ENCODE measurements at regions not wholly inside any gene's neighbourhood (a gene's known extent, or its start where the extent isn't known, plus 50 kb on each side); places are given as distances from the start of the nearest gene placed in this dataset.

DNA sequence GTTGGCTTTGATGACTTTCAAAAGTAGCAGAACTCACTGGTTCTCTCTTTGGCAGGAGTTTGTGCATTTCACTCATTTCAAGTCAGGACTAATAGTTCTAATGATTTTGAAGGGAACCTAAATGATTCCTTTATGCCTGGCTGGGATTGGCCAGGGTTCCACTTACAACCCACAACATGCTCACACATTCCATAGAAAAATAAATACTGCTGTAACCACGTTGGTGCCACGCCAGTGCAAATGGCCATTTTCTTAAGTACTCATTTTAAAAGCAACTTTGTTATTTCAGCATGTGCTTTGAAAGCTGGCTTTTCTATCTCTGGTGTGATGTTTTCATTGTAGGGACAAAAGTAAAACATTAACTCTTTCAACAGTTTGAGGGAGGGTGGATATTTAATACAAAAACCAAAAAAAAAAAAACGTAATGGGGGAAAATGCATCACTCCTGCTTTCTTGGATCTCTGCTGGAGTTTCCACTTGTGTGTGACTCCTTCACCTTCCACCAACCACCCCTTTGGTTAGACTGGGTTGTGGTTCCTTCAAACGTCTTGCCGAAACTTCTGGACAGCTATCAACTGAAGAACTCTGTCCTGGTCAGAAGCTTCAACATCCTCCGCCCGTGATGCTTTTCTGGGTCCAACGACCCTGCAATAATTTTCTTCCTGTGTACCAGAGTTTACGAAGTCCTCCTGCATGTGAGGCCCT is 300.4 kb upstream of the RUNX1 start:
- H3K4me2 ChIP-seq (replicated peaks; ENCODE audit: extremely low read depth, low read length, poor library complexity, severe bottlenecking), result no peak overlapping the region
- 91% methylated on average over 1 of the region's 9 CpGs for WGBS (ENCODE audit: insufficient coverage)
- no peak overlapping the region for H3K27ac ChIP-seq (ENCODE audit: low read depth in 1 of 2, low read length in 2 of 2)

DNA sequence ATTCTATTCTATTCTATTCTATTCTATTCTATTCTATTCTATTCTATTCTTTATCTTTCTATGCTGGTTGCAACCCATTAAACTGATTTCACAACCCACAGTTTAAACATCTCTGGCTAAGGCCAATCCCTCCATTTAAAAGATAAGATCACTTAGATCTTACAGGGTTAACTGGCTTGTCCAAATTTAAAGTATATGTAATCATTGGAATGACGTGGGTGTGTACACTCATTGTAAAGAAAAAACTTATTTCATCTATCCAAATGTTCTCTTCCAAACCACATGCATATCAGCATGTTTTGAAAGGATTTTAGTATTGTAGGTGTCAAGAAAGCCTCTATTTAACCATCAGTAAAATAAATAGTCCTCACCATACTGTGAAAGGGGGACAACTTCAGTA is 299.6 kb upstream of the RUNX1 start:
- H3K27ac ChIP-seq (ENCODE audit: low read depth in 1 of 2, low read length in 2 of 2), result no peak overlapping the region
- no peak overlapping the region for H3K4me3 Mint-ChIP-seq
- no peaks in the 10 kb centered on the region for H3K4me1 ChIP-seq (ENCODE audit: control insufficient read depth in 1 of 2, insufficient read depth in 2 of 2, low read length in 2 of 2)
- DNase-seq, result no peak
- no peak overlapping the region for H3K4me2 ChIP-seq (replicated peaks; ENCODE audit: extremely low read depth, low read length, poor library complexity, severe bottlenecking)
- no peaks in the 10 kb centered on the region for H3K79me2 ChIP-seq (ENCODE audit: insufficient read depth, low read length)
- H3K4me1 Mint-ChIP-seq, result no peaks in the 10 kb centered on the region
- H3K9ac ChIP-seq (ENCODE audit: insufficient read depth, low read length, poor library complexity, severe bottlenecking), result no peak overlapping the region
- H4K20me1 ChIP-seq (ENCODE audit: insufficient read depth, low read length), result no peaks in the 10 kb centered on the region
- no peaks in the 10 kb centered on the region for H3K9me3 ChIP-seq (replicated peaks in 1 of 2; ENCODE audit: control insufficient read depth in 1 of 2, insufficient read depth in 1 of 2, low read length in 2 of 2)
- no peaks in the 10 kb centered on the region for H3K27me3 ChIP-seq (ENCODE audit: control insufficient read depth in 2 of 2, insufficient read depth in 2 of 2, low read length in 2 of 2)
- H3K9me3 Mint-ChIP-seq, result peaks cover 0 to 5% (median 1%) of the 10 kb centered on the region in 7 donors
- H3K27me3 Mint-ChIP-seq (ENCODE audit: low read depth in 3 of 3), result peaks cover 5 to 19% (median 11%) of the 10 kb centered on the region in 3 donors
- H3K4me3 ChIP-seq (replicated peaks in 1 of 3; ENCODE audit: low read depth in 2 of 3, low read length in 3 of 3), result no peak overlapping the region
- no peak overlapping the region for H3K27ac Mint-ChIP-seq
- H3K36me3 Mint-ChIP-seq, result no peaks in the 10 kb centered on the region
- no CpG with 5 or more reads among the region's 1 CpG for WGBS (ENCODE audit: insufficient coverage)
- no peaks in the 10 kb centered on the region for H3K36me3 ChIP-seq (replicated peaks in 1 of 2; ENCODE audit: control insufficient read depth in 1 of 2, insufficient read depth in 2 of 2, low read length in 2 of 2)
- intact Hi-C loops (cut with micrococcal nuclease), result no loop called here
- no peak overlapping the region for H2AFZ ChIP-seq (ENCODE audit: insufficient read depth, low read depth, low read length, poor library complexity, severe bottlenecking)
- TF ChIP-seq, protein P1, sequence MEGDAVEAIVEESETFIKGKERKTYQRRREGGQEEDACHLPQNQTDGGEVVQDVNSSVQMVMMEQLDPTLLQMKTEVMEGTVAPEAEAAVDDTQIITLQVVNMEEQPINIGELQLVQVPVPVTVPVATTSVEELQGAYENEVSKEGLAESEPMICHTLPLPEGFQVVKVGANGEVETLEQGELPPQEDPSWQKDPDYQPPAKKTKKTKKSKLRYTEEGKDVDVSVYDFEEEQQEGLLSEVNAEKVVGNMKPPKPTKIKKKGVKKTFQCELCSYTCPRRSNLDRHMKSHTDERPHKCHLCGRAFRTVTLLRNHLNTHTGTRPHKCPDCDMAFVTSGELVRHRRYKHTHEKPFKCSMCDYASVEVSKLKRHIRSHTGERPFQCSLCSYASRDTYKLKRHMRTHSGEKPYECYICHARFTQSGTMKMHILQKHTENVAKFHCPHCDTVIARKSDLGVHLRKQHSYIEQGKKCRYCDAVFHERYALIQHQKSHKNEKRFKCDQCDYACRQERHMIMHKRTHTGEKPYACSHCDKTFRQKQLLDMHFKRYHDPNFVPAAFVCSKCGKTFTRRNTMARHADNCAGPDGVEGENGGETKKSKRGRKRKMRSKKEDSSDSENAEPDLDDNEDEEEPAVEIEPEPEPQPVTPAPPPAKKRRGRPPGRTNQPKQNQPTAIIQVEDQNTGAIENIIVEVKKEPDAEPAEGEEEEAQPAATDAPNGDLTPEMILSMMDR (IDR thresholded peaks at IDR 0.05), result no peak

More for the DNA sequence above, 300.4 kb upstream of the RUNX1 start:
- Mint-ChIP-seq H3K4me1 (no peaks in the 10 kb centered on the region), H3K9me3 (peaks cover 0 to 6% (median 4%) of the 10 kb centered on the region in 7 donors), H3K4me3 (no peak overlapping the region), H3K36me3 (no peaks in the 10 kb centered on the region), H3K27ac (no peak overlapping the region), H3K27me3 (ENCODE audit: low read depth in 3 of 3) (peaks cover 5 to 21% (median 11%) of the 10 kb centered on the region in 3 donors)
- no peak for DNase-seq
- H3K9ac ChIP-seq (ENCODE audit: insufficient read depth, low read length, poor library complexity, severe bottlenecking), result no peak overlapping the region
- H3K27me3 ChIP-seq (ENCODE audit: control insufficient read depth in 2 of 2, insufficient read depth in 2 of 2, low read length in 2 of 2), result no peaks in the 10 kb centered on the region
- no peak overlapping the region for H3K4me3 ChIP-seq (replicated peaks in 1 of 3; ENCODE audit: low read depth in 2 of 3, low read length in 3 of 3)
- no peaks in the 10 kb centered on the region for H4K20me1 ChIP-seq (ENCODE audit: insufficient read depth, low read length)
- no peak overlapping the region for H2AFZ ChIP-seq (ENCODE audit: insufficient read depth, low read depth, low read length, poor library complexity, severe bottlenecking)
- TF ChIP-seq, protein P1 (IDR thresholded peaks at IDR 0.05), result no peak
- no peaks in the 10 kb centered on the region for H3K36me3 ChIP-seq (replicated peaks in 1 of 2; ENCODE audit: control insufficient read depth in 1 of 2, insufficient read depth in 2 of 2, low read length in 2 of 2)
- no peaks in the 10 kb centered on the region for H3K9me3 ChIP-seq (replicated peaks in 1 of 2; ENCODE audit: control insufficient read depth in 1 of 2, insufficient read depth in 1 of 2, low read length in 2 of 2)
- H3K4me1 ChIP-seq (ENCODE audit: control insufficient read depth in 1 of 2, insufficient read depth in 2 of 2, low read length in 2 of 2), result no peaks in the 10 kb centered on the region
- H3K79me2 ChIP-seq (ENCODE audit: insufficient read depth, low read length), result no peaks in the 10 kb centered on the region
- intact Hi-C loops (cut with micrococcal nuclease), result no loop called here

All from CD14-positive monocyte (primary cell).